ENCODE measurements at regions not wholly inside any gene's neighbourhood (a gene's known extent, or its start where the extent isn't known, plus 50 kb on each side); places are given as distances from the start of the nearest gene placed in this dataset.

DNA sequence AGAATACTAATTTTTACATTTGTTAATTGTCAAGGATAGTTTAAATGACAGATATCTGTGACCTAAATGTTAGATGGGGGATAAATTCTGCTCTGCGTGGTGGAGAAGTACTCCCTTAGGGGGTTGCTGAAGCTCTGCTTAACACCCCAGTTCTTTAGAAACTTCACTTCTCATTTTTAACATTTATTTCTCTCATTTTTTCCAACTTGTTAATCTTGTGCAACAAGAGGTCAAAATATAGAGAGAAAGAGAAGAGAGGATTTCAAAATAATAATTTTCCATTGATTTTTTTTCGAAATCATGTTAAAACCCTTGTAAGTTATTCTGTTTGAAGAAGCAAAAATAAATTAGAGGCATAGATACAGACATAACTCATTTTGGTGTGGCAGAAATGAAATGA, 61.3 kb upstream of the SLC8A1 start:
- TF ChIP-seq, protein P1, sequence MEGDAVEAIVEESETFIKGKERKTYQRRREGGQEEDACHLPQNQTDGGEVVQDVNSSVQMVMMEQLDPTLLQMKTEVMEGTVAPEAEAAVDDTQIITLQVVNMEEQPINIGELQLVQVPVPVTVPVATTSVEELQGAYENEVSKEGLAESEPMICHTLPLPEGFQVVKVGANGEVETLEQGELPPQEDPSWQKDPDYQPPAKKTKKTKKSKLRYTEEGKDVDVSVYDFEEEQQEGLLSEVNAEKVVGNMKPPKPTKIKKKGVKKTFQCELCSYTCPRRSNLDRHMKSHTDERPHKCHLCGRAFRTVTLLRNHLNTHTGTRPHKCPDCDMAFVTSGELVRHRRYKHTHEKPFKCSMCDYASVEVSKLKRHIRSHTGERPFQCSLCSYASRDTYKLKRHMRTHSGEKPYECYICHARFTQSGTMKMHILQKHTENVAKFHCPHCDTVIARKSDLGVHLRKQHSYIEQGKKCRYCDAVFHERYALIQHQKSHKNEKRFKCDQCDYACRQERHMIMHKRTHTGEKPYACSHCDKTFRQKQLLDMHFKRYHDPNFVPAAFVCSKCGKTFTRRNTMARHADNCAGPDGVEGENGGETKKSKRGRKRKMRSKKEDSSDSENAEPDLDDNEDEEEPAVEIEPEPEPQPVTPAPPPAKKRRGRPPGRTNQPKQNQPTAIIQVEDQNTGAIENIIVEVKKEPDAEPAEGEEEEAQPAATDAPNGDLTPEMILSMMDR (IDR thresholded peaks at IDR 0.05; ENCODE audit: low read depth, low read length) = no peak
- TF ChIP-seq EZH2phosphoT487 (IDR thresholded peaks at IDR 0.05; ENCODE audit: low read depth) = no peak
